ENCODE measurements at regions not wholly inside any gene's neighbourhood (a gene's known extent, or its start where the extent isn't known, plus 50 kb on each side); places are given as distances from the start of the nearest gene placed in this dataset.

DNA sequence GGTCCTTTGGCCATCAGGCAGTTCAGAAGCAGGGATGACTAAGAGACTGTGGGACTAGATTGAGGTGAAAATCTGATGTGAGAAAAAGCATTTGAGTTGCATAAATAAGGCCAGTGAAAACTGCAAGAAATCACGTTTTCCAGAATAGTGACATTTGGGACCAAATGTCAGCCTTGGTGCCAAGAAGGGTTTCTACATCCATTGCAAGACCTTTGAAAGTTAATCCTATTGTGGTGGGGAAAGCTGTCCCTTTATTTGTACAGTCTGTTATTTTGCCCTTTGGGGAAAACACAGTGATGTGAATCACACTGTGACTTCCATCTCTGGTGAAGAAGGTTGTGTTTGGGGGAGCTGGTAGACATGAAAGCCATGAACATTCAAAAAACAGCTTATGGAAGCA, 153.5 kb upstream of the SIX2 start:
- TF ChIP-seq, protein P1, sequence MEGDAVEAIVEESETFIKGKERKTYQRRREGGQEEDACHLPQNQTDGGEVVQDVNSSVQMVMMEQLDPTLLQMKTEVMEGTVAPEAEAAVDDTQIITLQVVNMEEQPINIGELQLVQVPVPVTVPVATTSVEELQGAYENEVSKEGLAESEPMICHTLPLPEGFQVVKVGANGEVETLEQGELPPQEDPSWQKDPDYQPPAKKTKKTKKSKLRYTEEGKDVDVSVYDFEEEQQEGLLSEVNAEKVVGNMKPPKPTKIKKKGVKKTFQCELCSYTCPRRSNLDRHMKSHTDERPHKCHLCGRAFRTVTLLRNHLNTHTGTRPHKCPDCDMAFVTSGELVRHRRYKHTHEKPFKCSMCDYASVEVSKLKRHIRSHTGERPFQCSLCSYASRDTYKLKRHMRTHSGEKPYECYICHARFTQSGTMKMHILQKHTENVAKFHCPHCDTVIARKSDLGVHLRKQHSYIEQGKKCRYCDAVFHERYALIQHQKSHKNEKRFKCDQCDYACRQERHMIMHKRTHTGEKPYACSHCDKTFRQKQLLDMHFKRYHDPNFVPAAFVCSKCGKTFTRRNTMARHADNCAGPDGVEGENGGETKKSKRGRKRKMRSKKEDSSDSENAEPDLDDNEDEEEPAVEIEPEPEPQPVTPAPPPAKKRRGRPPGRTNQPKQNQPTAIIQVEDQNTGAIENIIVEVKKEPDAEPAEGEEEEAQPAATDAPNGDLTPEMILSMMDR (optimal IDR thresholded peaks at IDR 0.05 in 1 of 3, IDR thresholded peaks at IDR 0.05 in 1 of 3, conservative IDR thresholded peaks at IDR 0.05 in 1 of 3; ENCODE audit: extremely low read depth in 1 of 3, insufficient read depth in 2 of 3, low read length in 3 of 3), result no peak
- no peak for TF ChIP-seq EZH2 (IDR thresholded peaks at IDR 0.05; ENCODE audit: low read length)

Data from keratinocyte (primary cell).